HG02938 (cell line): ENCODE measurements at regions not wholly inside any gene's neighbourhood (a gene's known extent, or its start where the extent isn't known, plus 50 kb on each side); places are given as distances from the start of the nearest gene placed in this dataset.

Experiments
- ATAC-seq: cut with Tn5 transposase; IDR thresholded peaks from one replicate; pipeline ENCODE4 v1.9.1; 2021; ENCODE audit warnings: mild to moderate bottlenecking, moderate library complexity; ENCODE audit not compliant: unreplicated experiment

DNA sequence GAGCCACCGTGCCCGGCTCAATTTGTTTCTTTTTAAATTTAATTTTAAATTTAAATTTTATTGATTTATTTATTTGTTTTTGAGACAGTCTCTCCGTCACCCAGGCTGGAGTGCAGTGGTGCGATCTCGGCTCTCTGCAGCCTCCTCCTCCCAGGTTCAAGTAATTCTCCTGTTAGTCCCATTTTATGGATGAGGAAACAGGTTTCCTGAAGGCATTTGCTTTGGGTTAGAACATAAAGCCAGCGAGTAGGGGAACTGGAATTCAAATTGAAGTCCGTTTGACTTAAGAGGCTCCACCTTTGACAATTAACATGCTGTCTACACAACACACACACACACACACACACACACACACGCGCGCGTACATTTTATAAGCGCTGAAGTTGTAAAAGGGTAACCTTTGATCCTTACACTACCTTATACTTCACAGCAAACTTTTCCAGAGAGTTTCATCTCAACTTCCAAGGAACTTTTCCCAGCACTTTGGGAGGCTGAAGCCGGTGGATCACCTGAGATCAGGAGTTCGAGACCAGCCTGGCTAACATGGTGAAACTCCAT is 232.0 kb downstream of the BCAS1 start:
- no peak for ATAC-seq

DNA sequence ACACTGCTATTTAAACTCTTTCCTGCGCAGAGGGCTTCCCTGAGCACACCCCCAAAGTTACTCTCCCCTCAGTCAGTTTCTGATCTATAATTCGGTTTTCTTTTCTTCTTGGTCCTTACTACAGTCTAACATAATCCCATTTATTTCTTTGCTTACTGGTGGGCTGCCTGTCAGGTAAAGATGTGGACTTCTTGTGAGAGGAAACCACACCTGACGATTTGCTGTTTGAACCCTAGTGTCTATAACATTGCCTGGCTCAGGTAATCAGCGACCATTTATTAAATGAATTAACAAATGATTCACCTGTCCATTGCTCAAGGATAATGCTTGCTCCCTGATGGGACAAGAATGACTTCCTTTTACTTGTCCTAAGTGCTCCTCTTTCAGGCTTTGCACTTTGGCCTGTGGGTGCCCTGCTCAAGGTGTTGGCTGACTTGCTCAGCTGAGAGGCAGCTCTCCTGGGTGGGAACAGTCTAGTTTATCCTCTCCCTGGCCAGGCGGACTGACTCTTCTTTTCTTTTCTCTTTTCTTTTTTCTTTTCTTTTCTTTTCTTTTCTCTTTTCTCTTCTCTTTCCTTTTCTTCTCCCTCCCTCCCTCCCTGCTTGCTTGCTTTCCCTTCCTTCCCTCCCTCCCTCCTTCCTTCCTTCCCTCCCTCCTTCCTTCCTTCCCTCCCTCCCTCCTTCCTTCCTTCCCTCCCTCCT is 233.1 kb downstream of the BCAS1 start:
- ATAC-seq, result no peak

DNA sequence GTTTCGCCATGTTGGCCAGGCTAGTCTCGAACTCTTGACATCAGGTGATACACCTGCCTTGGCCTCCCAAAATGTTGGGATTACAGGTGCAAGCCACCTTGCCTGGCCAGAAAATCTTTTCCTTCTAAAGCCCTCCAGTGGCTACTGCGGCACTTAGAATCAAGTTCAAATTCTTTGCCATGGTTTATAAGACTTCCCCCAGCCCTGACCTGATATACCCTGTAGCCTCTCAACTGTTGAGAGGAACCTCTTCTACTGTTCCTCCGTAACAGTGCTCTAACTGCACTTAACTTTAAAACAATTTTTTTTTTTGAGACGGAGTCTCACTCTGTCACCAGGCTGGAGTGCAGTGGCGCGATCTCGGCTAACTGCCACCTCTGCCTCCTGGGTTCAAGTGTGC is 235.6 kb downstream of the BCAS1 start:
- no peak for ATAC-seq

DNA sequence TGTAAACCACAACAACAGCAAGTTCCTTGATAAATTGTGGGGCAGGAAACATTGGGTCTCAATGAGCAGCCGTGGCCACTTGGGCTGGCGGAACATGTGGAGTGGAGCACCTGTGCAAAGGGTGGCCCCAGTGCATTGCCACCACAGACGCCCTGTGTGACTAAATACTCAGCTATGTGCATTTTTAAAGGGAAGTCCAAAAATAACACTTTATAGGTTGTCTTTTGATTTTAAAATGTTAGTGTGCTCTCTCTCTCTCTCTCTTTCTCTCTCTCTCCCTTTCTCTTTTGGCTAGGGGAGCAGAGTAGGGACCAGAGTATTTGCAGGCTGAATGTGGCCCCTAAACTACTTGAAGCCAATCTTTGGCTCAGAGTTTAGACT is 236.3 kb downstream of the BCAS1 start:
- no peak for ATAC-seq

DNA sequence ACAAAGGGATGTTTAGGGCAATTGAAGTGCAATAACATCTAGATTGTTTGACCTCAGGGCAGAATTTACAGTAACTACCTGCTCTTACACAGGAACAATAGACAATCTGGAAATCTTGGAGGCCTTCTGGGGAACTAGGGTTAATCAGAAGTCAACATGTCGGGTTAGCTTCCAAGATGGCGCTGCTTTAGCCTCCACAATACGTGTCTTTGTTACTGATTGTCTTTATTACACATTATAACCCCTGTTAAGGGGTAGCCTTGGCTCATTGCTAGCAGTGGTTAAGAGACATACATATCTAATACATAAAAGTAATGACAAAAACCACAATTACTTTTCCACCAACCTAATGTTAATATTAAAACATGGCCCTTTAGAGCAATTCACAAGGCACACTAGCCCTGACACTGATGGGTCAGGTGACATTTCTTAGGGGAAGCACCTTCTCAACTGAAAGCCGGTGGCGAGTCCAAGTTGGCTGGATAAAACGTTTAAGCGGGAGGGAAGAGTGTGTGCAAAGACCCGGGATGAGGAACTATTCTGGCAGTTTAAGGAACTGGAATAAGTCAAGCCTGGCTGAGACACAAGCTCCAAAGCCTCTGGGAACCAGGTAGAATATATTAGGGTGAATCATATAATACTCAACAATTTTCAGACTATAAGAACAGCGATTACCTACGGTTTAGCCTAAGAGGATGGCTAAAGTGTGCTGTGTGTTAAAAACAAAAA is 236.9 kb downstream of the BCAS1 start:
- ATAC-seq, result no peak

DNA sequence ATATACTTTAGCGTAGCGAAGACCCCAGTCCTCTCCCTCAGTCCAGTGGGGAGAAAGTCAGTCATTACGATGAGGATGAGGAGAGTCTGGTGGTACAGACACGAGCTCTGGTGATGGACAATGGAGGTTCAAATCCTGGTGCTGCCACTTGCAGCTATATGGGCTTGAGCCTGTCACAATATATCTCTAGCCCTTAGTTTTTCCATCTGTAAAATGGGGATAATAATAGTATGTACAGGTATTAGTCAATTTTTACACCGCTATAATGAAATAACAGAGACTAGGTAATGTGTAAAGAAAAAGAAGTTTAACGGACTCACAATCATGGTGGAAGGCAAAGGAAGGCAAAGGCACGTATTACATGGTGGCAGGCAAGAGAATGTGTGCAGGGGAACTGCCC is 237.9 kb downstream of the BCAS1 start:
- ATAC-seq, result no peak

DNA sequence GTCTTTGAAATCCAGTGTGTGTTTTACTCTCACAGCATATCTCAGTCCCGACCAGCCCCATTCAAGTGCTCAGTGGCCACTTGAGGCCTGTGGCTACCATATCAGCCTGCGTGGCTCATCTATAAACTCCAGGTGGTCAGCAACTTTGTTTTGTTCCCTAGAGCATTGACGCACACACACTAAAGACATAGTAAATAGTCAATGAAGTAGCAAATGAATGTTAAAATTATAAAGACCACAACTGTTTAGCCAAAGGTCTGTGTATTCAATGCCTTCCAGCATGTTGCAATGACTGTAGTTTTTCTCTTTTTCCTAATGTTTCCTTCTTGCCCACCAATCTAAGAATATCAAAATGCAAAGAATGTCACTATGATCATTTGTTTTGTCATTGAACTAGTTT is 238.2 kb upstream of the ZNF217 start:
- ATAC-seq, result no peak

DNA sequence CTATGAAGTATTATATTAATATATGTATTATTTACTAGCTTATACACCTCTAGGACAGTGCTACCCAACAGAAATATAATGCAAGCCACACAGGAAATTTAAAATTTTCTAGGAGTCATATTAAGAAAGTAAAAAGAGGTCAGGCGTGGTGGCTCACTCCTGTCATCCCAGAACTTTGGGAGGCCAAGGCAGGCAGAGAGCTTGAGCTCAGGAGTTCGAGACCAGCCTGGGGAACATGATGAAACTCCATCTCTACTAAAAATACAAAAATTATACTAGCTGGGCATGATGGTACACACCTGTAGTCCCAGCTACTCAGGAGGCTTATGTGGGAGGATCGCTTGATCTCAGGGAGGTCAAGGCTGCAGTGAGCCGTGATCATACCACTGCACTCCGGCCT is 237.6 kb upstream of the ZNF217 start:
- ATAC-seq, result no peak

DNA sequence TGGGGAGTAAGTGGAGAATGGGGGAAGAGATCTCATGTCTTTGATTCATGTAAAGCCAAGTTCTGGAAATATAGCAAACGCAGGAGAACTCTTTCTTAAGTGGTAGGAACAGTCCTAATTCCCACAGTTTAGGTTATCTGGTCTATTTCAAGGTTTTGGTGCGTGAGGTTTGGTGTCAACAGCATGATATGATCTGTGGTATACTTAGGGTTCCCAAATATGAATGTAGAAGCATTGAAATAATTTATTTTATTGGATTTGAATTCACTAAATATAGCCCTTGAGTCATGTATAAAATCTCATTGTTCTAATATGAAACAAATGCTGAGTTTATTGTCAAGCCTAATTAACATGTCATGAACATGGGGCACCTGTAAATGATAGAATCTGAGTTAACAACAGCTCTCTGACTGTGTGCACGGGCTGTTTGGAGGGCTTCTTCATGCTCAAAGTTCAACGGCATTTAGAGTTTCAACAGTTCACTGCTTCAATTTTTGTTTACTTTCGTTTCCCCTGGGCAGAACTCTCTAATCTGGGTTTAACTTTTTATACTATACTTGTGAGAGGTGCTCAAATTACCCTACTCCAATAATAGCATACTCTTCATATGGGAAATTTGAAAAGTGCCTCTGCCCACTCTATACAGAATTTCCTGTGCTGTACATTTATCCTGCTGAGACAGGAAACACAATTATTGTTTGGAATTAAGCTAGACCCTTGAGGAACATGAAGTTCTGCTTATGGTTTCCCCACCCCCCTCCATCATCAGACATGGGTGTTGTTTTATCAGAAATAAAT is 236.3 kb upstream of the ZNF217 start:
- ATAC-seq, result no peak

DNA sequence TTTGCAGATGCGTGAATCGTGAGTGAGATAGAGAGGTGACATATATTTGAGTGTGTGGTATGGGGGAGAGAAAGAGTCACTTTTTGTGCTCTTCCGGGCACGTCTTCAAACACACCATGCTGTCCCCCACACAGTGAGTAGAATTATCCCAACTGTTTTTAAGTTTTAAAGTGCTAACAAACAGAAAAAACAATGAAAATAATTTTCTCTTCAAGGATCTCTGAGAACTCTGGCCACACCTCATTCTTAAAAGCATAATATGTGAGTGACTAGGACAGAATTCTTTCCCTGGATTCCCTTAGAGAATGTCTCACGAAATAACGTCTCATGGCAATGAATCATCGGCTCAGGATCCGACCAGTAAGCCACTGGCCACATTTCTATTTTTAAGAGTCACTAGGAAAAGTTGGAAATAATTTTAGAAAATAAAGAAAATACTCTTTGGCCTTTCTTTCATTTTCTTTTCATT is 235.7 kb upstream of the ZNF217 start:
- no peak for ATAC-seq

DNA sequence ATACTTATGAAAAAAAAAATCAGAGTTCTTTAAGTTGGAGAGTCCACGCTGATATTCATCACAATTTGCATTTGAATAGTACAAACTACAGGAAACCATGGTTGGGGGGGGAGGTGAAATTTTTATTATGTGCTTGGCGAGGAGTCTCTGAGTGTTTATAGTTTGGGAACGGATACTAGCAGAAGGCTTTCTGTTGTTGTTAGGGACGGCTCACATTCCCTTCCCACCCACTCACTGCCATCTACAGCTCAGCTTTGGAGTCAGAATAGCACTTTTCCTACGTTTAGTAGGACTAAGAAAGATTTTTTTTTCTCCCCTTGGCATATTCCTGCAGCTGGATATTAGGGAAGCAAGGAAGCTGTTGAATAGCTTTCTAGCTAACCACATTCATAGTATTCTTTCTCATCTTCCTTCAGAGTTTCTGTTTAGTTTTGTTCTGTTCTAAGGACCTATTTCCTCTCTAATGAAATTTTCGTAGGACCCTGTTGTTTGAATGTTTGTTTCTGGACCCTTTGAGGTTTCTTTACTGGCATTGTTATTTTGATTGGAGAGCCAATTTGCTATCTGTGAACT is 235.1 kb upstream of the ZNF217 start:
- no peak for ATAC-seq

DNA sequence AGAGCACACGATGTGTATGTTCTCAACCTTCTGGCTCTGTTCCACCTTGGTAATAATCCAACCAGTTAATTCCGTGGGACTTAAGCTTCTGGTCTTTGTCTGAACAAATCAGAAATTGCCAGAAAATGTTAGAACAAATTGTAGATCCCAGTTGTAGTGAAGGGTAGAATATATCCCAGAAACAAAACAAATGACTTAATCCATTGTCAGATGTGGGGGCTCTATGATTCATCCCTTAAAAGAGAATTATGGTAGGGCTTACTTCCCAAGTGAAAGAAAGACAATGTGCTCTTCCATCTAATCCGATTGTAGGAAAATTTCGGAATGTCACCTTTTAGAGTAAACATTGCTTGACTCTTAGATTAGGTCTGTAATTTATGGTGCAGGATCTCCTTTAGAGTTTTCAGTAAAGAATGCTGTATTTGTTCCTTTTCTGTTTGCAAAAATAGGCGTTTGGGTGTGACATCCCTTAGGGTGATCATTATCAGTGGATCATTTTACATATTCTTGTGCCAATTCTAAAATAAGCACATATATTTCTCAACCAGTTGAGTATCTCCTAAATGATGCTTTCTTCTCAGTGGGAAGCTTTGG is 234.5 kb upstream of the ZNF217 start:
- no peak for ATAC-seq

DNA sequence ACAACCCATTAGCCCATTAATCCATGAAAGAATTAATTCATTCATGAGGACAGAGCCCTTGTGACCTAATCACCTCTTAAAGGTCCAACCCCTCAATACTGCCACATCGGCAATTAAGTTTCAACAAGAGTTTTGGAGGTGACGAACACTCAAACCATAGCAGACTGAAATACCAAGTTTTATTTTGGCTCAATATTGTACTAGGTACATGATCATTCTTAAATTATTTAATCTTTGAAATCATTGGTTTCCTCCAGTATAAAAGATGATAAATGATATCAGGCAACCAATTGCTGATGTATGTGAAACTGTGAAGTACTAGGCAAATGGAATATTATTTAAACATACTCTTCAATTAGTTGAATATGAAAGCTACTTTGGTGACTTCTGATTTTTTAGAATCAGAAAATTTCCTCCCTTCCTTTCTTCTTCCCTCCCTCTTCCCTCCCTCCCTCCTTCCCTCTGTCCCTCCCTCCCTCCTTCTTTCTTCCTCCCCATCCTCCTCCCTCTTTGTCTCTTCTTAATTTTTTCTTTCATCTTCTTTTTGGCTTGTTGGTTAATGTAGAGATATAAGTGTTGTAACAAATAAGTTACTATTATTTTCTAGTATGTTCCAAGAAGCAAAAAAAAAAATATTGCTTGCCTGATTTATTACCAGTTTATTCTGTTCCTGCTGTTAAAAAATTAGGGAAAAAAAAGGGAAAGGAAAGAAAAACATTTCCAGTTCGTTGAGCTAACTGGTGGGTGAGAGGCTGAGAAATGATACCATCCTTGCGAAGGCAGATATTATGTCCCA is 233.9 kb upstream of the ZNF217 start:
- ATAC-seq, result no peak

DNA sequence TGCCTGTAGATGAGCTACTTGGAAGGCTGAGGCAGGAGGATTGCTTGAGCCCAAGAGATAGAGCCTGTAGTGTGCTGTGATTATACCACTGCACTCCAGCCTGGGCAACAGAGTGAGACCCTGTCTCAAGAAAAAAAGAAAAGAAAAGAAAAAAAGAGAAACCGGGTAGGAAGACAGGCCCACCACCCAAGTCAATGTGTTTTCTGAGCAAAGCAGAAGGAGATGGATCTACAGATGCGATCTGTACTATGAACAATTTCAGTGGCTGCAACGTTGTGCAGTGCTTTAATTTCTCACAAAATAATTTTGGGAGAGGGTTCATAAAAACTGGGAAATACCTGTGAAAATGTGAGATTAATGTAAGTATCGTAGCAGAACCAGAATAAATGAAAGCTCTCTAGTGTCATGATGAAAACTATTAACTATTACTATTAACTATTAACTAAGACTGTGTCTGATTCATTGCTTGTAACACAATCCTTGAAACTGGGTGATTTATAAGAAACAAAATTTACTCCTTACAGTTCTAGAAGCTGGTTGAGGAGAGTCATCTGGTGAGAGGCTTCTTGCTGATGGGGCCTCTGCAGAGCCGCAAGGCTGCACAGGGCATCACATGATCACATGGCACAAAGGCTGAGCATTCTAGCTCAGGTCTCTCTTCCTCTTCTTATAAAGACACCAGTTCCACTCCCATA is 233.1 kb upstream of the ZNF217 start:
- no peak for ATAC-seq

DNA sequence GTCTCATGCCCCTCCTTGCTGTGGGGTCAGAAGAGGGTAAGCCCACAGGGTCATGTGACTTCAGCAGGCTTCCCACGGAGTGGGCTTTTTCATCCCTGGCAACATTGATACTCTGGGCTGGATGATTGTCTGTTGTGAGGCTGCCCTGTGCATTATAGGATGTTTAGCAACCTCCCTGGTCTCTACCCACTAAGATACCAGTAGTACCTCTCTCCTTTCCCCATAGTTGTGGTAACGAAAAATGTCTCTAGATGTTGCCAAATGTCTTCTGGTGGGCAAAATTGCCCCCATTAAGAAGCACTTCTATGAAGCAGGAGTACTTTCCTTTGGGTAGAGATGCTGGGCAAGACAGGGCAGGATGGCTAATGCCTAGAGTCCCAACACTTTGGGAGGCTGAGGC is 232.5 kb upstream of the ZNF217 start:
- no peak for ATAC-seq

DNA sequence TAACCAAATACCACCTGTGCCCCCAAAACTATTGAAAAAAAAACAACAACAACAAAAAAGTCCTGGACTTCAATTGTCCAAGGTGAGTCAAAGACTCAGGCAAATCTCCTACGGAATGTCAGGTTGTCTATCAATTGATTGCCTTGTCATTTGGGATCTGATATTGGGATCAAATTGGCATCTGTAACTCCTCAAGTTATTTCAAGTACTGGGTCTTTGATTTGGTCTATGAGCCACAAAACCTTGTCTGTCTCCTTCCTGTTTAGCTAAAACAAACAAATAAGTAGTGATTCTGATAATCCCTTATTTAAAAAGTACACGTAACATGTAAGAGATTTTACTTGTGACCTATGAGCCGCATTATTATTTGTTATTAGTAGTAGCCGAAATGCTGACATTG is 231.6 kb upstream of the ZNF217 start:
- ATAC-seq, result no peak

DNA sequence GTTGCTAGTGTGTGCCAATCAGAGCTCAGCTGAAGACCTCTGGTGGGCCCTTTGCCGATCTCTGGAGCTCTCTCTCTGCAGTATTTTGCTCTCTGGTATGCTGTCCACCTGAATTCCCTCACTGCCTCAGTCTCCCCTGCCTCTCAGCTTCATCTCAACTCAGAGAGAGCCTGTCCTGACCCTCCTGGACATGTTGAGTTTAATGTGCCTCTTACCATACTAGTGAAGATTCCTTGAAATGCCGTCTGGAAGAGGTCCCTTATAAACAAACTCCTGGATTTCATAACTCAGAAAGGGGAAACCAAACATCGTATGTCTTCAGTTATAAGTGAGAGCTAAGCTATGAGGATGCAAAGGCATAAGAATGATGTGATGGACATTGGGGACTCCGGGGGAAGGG is 231.1 kb upstream of the ZNF217 start:
- ATAC-seq, result no peak

DNA sequence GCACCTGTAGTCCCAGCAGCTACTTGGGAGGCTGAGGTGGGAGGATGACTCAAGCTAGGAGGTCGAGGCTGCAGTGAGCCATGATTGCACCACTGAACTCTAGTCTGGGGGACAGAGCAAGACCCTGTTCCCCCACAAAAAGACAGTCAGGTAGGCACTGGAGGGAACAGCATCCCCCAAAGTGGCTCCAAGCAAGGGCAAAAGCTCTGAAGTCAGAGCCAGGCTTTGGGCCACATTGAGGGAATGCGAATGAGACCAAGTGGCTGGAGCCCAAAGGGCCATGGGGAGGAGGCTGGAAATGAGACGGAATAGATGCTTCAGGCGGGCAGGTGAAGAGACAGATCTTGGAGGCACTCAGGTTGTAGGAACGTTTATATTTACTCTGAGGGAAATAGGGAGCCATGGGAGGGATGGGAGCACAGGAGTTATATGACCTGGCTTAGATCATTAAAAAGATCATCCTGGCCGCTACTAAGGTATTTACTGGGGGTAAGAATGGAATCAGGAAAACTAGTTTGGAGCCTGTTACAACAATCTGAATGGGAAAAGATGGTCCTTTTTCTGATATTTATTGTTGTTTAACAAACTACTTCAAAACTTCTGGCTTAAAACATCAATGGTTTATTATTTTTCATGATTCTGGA is 229.6 kb upstream of the ZNF217 start:
- ATAC-seq, result no peak

DNA sequence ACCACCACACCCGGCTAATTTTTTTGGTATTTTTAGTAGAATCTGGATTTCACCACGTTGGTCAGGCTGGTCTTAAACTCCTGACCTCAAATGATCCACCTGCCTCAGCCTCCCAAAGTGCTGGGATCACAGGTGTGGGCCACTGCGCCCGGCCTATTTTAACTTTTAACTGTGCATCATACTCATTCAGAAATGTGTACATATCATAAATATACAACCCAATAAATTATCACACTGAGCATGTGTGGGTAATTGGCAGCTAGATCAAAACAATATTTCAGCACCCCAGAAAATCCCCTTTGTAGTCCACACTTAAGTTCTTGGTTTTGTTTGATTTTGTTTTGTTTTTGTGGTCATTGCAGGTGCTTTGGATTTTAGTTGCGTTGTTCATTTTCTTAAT is 228.9 kb upstream of the ZNF217 start:
- ATAC-seq, result no peak
